Amygdala (tissue), 56 donors: ENCODE measurements at regions not wholly inside any gene's neighbourhood (a gene's known extent, or its start where the extent isn't known, plus 50 kb on each side); places are given as distances from the start of the nearest gene placed in this dataset.
"Not testable (repeated sequence)": the region's sequence is repeated elsewhere in the genome, so short reads cannot be mapped to it uniquely, and the experiment has no call there.

ENCODE experiments used
- DNase-seq, 56 donors: peaks; one replicate each; lab custom pipeline; 2025; lab: John Stamatoyannopoulos, UW

- DNase-seq, result no peak
Measured at GRCh38 chr7:138308136-138308535, 151.9 kb upstream of the TRIM24 start.

GRCh38 chr7:138309186-138309585 is 150.9 kb upstream of the TRIM24 start:
- DNase-seq, result no peak

GRCh38 chr7:138313829-138314178 is 146.3 kb upstream of the TRIM24 start:
- no peak for DNase-seq

- no peak for DNase-seq
Measured at GRCh38 chr7:138316421-138317043, 143.5 kb upstream of the TRIM24 start.

GRCh38 chr7:138317044-138317596 is 142.9 kb upstream of the TRIM24 start:
- no peak for DNase-seq

- no peak for DNase-seq
Measured at GRCh38 chr7:138324941-138325340, 135.1 kb upstream of the TRIM24 start.

GRCh38 chr7:138325434-138325833 is 134.6 kb upstream of the TRIM24 start:
- DNase-seq, result no peak

- no peak for DNase-seq
Measured at GRCh38 chr7:138328215-138328614, 131.8 kb upstream of the TRIM24 start.

- DNase-seq, result not testable (repeated sequence)
Measured at GRCh38 chr7:138332850-138333249, 127.2 kb upstream of the TRIM24 start.

GRCh38 chr7:138338361-138338760 is 121.7 kb upstream of the TRIM24 start:
- DNase-seq, result peak in 2 of 56 donors; percentile 3 to 4

GRCh38 chr7:138339229-138339628 is 120.8 kb upstream of the TRIM24 start:
- DNase-seq, result not testable (repeated sequence)

- no peak for DNase-seq
Measured at GRCh38 chr7:138342990-138343389, 117.1 kb upstream of the TRIM24 start.

GRCh38 chr7:138345567-138345966 is 114.5 kb upstream of the TRIM24 start:
- no peak for DNase-seq

GRCh38 chr7:138346975-138347374 is 113.1 kb upstream of the TRIM24 start:
- DNase-seq, result no peak

GRCh38 chr7:138349841-138350700 is 110.0 kb upstream of the TRIM24 start:
- DNase-seq, result no peak

- DNase-seq, result no peak
Measured at GRCh38 chr7:138350701-138351357, 109.2 kb upstream of the TRIM24 start.

GRCh38 chr7:138352570-138353461 is 107.2 kb upstream of the TRIM24 start:
- DNase-seq, result no peak

GRCh38 chr7:138354066-138354465 is 106.0 kb upstream of the TRIM24 start:
- DNase-seq, result no peak

- no peak for DNase-seq
Measured at GRCh38 chr7:138355254-138355653, 104.8 kb upstream of the TRIM24 start.

- DNase-seq, result no peak
Measured at GRCh38 chr7:138358850-138359341, 101.2 kb upstream of the TRIM24 start.
